Left lung (tissue), 4 donors: ENCODE measurements at regions not wholly inside any gene's neighbourhood (a gene's known extent, or its start where the extent isn't known, plus 50 kb on each side); places are given as distances from the start of the nearest gene placed in this dataset.

Experiments
- ATAC-seq: fragments of 200-7000 bp; cut with Tn5 transposase; one replicate; pipeline ENCODE4 v1.9.1; 2020; ENCODE audit warnings: moderate library complexity
- DNase-seq, 4 donors: peaks; one replicate each; pipeline ENCODE4 v3.0.0-alpha.2; 2013 to 2020
- H3K27ac ChIP-seq, 2 donors: fragments of 200-600 bp; sonication (generic) in 1 of 2; one replicate each; pipeline versions ENCODE4 v1.5.0 to v1.8.0; 2020 to 2021
- H3K27me3 ChIP-seq, 2 donors: fragments of 200-600 bp; sonication (generic) in 1 of 2; one replicate each; pipeline versions ENCODE4 v1.5.0 to v1.8.0; 2020 to 2021
- H3K36me3 ChIP-seq, 2 donors: fragments of 200-600 bp; sonication (generic) in 1 of 2; one replicate each; pipeline versions ENCODE4 v1.5.0 to v1.8.0; 2020 to 2021
- H3K4me1 ChIP-seq, 2 donors: fragments of 200-600 bp; one replicate each; pipeline ENCODE4 v1.8.0; 2021
- H3K4me3 ChIP-seq, 2 donors: fragments of 200-600 bp; sonication (generic) in 1 of 2; one replicate each; pipeline versions ENCODE4 v1.5.0 to v1.8.0; 2020 to 2021; ENCODE audit warnings: mild to moderate bottlenecking in 1 of 2
- H3K9me3 ChIP-seq, 2 donors: fragments of 200-600 bp; sonication (generic) in 1 of 2; one replicate each; pipeline versions ENCODE4 v1.5.0 to v1.8.0; 2020 to 2021
- intact Hi-C, 2 donors: fragments of 100-400 bp; cut with DNase I; formaldehyde crosslinking; loops; one replicate each; pipeline versions ENCODE4 v1.11.2 to v1.14.2; 2022
- TF ChIP-seq, protein P1 (sequence below), 2 donors: fragments of 200-600 bp; sonication (generic) in 1 of 2; IDR thresholded peaks; one replicate each; pipeline versions ENCODE4 v1.5.0 to v1.8.0; 2021; ENCODE audit warnings: antibody characterized with exemption in 2 of 2
- donor health status: DM: no; HTN: yes; CAD: no.
- donor health status: DM: no; HTN: no; CAD: no.

GRCh38 chr13:58579468-58579867, 947.9 kb downstream of the PCDH17 start:
- ATAC-seq (no peak), DNase-seq (no peak)
- intact Hi-C loops: no loop called here
- no peak overlapping the region for H3K27ac ChIP-seq
- H3K4me3 ChIP-seq: no peak overlapping the region
- TF ChIP-seq, protein P1, sequence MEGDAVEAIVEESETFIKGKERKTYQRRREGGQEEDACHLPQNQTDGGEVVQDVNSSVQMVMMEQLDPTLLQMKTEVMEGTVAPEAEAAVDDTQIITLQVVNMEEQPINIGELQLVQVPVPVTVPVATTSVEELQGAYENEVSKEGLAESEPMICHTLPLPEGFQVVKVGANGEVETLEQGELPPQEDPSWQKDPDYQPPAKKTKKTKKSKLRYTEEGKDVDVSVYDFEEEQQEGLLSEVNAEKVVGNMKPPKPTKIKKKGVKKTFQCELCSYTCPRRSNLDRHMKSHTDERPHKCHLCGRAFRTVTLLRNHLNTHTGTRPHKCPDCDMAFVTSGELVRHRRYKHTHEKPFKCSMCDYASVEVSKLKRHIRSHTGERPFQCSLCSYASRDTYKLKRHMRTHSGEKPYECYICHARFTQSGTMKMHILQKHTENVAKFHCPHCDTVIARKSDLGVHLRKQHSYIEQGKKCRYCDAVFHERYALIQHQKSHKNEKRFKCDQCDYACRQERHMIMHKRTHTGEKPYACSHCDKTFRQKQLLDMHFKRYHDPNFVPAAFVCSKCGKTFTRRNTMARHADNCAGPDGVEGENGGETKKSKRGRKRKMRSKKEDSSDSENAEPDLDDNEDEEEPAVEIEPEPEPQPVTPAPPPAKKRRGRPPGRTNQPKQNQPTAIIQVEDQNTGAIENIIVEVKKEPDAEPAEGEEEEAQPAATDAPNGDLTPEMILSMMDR (IDR thresholded peaks at IDR 0.05): no peak
- no peaks in the 10 kb centered on the region for H3K27me3 ChIP-seq
- H3K4me1 ChIP-seq: no peaks in the 10 kb centered on the region
- H3K36me3 ChIP-seq: no peaks in the 10 kb centered on the region
- H3K9me3 ChIP-seq: peaks cover 0 to 17% of the 10 kb centered on the region in 2 donors

GRCh38 chr13:58583966-58584365, 952.4 kb downstream of the PCDH17 start:
- no peaks in the 10 kb centered on the region for H3K27me3 ChIP-seq
- no peaks in the 10 kb centered on the region for H3K36me3 ChIP-seq
- H3K9me3 ChIP-seq: no peaks in the 10 kb centered on the region
- no peak for ATAC-seq
- TF ChIP-seq, protein P1 (IDR thresholded peaks at IDR 0.05): no peak
- H3K4me1 ChIP-seq: no peaks in the 10 kb centered on the region
- no peak for DNase-seq
- no peak overlapping the region for H3K4me3 ChIP-seq
- H3K27ac ChIP-seq: no peak overlapping the region
- intact Hi-C loops: no loop called here

DNA sequence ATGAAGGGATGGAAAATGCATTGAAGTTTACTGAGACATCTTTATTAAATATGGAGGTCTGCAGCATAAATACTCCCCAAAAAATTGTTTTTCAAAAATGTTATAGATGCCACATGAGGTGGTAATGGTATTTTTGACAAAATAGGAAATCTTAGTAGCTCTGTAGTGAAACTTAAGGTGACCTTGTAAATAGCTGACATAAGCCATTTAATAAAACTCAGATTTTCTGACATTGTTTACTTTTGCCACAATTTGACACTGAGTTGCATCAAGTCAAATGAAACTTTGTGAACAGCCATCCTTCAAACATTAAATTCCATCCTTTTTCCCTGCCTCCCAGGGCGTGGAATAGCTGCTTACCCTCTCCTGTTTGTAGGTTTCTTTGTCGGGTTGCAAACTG, 953.1 kb downstream of the PCDH17 start:
- Histone ChIP-seq H3K4me3 (no peak overlapping the region), H3K27ac (no peak overlapping the region), H3K4me1 (no peaks in the 10 kb centered on the region), H3K27me3 (no peaks in the 10 kb centered on the region), H3K9me3 (no peaks in the 10 kb centered on the region), H3K36me3 (no peaks in the 10 kb centered on the region)
- DNase-seq (no peak), ATAC-seq (no peak)
- intact Hi-C loops: no loop called here
- TF ChIP-seq, protein P1 (IDR thresholded peaks at IDR 0.05): no peak

- no peak for DNase-seq
- Histone ChIP-seq H3K27me3 (no peaks in the 10 kb centered on the region), H3K27ac (no peak overlapping the region), H3K9me3 (no peaks in the 10 kb centered on the region), H3K36me3 (no peaks in the 10 kb centered on the region), H3K4me1 (no peaks in the 10 kb centered on the region), H3K4me3 (no peak overlapping the region)
- intact Hi-C loops: no loop called here
- ATAC-seq: peak; percentile 17
- TF ChIP-seq, protein P1 (IDR thresholded peaks at IDR 0.05): no peak
These were observed 955.6 kb downstream of the PCDH17 start for GRCh38 chr13:58587183-58587582.

- TF ChIP-seq, protein P1 (IDR thresholded peaks at IDR 0.05): no peak
- intact Hi-C loops: no loop called here
- no peak for ATAC-seq
These were observed 960.5 kb downstream of the PCDH17 start for GRCh38 chr13:58592052-58592451.

More at GRCh38 chr13:58592052-58592451, 960.5 kb downstream of the PCDH17 start:
- H3K4me1 ChIP-seq: no peaks in the 10 kb centered on the region
- no peaks in the 10 kb centered on the region for H3K9me3 ChIP-seq
- H3K27ac ChIP-seq: no peak overlapping the region
- H3K36me3 ChIP-seq: no peaks in the 10 kb centered on the region
- no peaks in the 10 kb centered on the region for H3K27me3 ChIP-seq
- no peak for DNase-seq
- H3K4me3 ChIP-seq: no peak overlapping the region
